GM06990 (cell line): ENCODE measurements at regions not wholly inside any gene's neighbourhood (a gene's known extent, or its start where the extent isn't known, plus 50 kb on each side); places are given as distances from the start of the nearest gene placed in this dataset.

Source experiments
- DNase-seq: peaks from one replicate; pipeline ENCODE4 v3.0.0-alpha.2; 2011; ENCODE audit not compliant: insufficient read length; ENCODE audit errors: extremely low read depth
- H3K27me3 ChIP-seq: replicated peaks from 2 replicates; pipeline ENCODE4 v1.6.0; 2011; ENCODE audit warnings: low read length; ENCODE audit not compliant: control insufficient read depth, insufficient read depth
- H3K36me3 ChIP-seq: 2 replicates; pipeline ENCODE4 v1.5.1; 2011; ENCODE audit warnings: low read length; ENCODE audit not compliant: control insufficient read depth, insufficient read depth
- H3K4me3 ChIP-seq: replicated peaks from 2 replicates; pipeline ENCODE4 v1.5.1; 2011; ENCODE audit warnings: low read depth, mild to moderate bottlenecking, control low read depth, low read length
- CTCF ChIP-seq: IDR thresholded peaks from 2 replicates; pipeline ENCODE4 v1.5.1; 2011; ENCODE audit warnings: low read length, control low read depth, mild to moderate bottlenecking, inconsistent platforms; ENCODE audit not compliant: insufficient read depth, poor library complexity, severe bottlenecking

- no peaks in the 10 kb centered on the region for H3K36me3 ChIP-seq
- no peak for TF ChIP-seq CTCF
- H3K4me3 ChIP-seq = no peak overlapping the region
- H3K27me3 ChIP-seq = no peaks in the 10 kb centered on the region
- no peak for DNase-seq
Observed at GRCh38 chr3:145550522-145550921, 610.5 kb downstream of the PLOD2 start.

- Histone ChIP-seq H3K27me3 (no peaks in the 10 kb centered on the region), H3K36me3 (no peaks in the 10 kb centered on the region), H3K4me3 (no peak overlapping the region)
- no peak for DNase-seq
- TF ChIP-seq CTCF = no peak
Observed at GRCh38 chr3:145557405-145557804, 603.6 kb downstream of the PLOD2 start.

GRCh38 chr3:145578471-145578870, 582.5 kb downstream of the PLOD2 start:
- H3K4me3 ChIP-seq = no peak overlapping the region
- no peak for TF ChIP-seq CTCF
- no peaks in the 10 kb centered on the region for H3K36me3 ChIP-seq
- no peak for DNase-seq
- no peaks in the 10 kb centered on the region for H3K27me3 ChIP-seq

GRCh38 chr3:145581694-145582093, 579.3 kb downstream of the PLOD2 start:
- Histone ChIP-seq H3K27me3 (no peaks in the 10 kb centered on the region), H3K36me3 (no peaks in the 10 kb centered on the region), H3K4me3 (no peak overlapping the region)
- no peak for TF ChIP-seq CTCF
- no peak for DNase-seq

- H3K27me3 ChIP-seq = no peaks in the 10 kb centered on the region
- no peak overlapping the region for H3K4me3 ChIP-seq
- no peak for DNase-seq
- TF ChIP-seq CTCF = no peak
- H3K36me3 ChIP-seq = no peaks in the 10 kb centered on the region
Observed at GRCh38 chr3:145604851-145605250, 556.1 kb downstream of the PLOD2 start.

- no peaks in the 10 kb centered on the region for H3K27me3 ChIP-seq
- TF ChIP-seq CTCF = no peak
- no peak for DNase-seq
Observed at GRCh38 chr3:145620002-145620401, 541.0 kb downstream of the PLOD2 start.

More at GRCh38 chr3:145620002-145620401, 541.0 kb downstream of the PLOD2 start:
- Histone ChIP-seq H3K4me3 (no peak overlapping the region), H3K36me3 (no peaks in the 10 kb centered on the region)
